ENCODE measurements at regions not wholly inside any gene's neighbourhood (a gene's known extent, or its start where the extent isn't known, plus 50 kb on each side); places are given as distances from the start of the nearest gene placed in this dataset.

DNA sequence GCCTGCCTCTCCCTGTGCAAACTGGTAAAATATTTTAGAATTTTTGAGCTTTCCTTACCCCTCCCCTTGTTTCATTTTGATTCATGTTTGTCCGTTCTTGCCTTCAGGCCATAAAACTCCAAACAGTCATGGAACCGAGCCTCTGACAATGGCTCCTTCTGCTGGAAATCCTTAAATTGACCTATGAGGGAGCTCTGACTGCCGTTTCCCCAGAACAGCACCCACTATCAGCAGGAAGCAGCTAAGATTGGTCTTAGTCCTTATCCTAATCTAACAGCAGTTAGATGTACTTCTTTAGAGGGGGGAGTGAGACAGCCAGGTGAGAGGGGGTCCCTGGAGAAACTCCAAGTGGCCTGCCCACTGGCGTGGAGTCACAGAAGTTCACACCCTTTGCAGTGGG, 106.7 kb downstream of the FAM174A start:
- H3K4me3 ChIP-seq (replicated peaks in 1 of 2; ENCODE audit: low read depth in 2 of 2, low read length in 2 of 2), result no peak overlapping the region
- DNase-seq (ENCODE audit: low read depth in 2 of 2), result no peak
- TF ChIP-seq, protein P1, sequence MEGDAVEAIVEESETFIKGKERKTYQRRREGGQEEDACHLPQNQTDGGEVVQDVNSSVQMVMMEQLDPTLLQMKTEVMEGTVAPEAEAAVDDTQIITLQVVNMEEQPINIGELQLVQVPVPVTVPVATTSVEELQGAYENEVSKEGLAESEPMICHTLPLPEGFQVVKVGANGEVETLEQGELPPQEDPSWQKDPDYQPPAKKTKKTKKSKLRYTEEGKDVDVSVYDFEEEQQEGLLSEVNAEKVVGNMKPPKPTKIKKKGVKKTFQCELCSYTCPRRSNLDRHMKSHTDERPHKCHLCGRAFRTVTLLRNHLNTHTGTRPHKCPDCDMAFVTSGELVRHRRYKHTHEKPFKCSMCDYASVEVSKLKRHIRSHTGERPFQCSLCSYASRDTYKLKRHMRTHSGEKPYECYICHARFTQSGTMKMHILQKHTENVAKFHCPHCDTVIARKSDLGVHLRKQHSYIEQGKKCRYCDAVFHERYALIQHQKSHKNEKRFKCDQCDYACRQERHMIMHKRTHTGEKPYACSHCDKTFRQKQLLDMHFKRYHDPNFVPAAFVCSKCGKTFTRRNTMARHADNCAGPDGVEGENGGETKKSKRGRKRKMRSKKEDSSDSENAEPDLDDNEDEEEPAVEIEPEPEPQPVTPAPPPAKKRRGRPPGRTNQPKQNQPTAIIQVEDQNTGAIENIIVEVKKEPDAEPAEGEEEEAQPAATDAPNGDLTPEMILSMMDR (IDR thresholded peaks at IDR 0.05; ENCODE audit: low read depth, low read length), result no peak

DNA sequence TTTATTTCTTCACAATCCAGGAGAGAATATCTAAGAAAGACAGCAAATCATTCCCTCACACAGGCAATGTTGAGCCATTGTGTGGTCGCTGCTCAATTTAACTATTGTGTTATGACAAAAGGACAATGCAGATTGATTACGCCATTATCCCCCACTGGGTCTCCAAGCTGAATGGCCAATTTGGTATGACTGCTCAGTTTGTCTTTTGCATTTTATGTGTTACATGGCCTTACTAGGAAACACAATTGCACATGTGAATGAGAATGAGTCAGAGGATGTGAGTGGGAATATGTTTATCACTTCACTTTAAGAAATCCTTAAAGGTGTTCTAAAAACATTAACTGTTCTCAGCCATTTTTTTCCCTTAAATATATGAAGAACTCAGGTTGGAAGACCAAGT, 108.3 kb downstream of the FAM174A start:
- no peak overlapping the region for H3K4me3 ChIP-seq (replicated peaks in 1 of 2; ENCODE audit: low read depth in 2 of 2, low read length in 2 of 2)
- TF ChIP-seq, protein P1 (IDR thresholded peaks at IDR 0.05; ENCODE audit: low read depth, low read length), result no peak
- DNase-seq (ENCODE audit: low read depth in 2 of 2), result peak; percentile 16 to 68

DNA sequence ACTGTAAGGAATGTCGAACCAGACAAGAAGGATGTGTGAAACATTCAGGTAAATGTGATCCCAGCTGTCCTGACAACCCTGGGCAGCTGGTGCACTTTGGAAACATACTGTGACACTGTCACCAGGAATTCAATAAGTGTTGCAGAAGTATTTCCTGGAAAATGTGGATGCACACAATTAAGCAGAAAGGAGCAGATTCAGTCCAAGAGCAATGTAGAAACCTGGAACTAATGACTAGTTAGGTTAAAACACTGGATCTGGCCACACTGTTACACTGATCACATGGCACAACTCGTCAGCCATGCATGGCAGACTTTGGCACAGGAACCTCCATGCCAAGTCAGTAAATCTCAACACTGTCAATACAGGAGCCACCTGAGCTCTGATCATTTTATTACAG, 109.0 kb downstream of the FAM174A start:
- peak in 1 of 2 donors; percentile 7 for DNase-seq (ENCODE audit: low read depth in 2 of 2)
- TF ChIP-seq, protein P1 (IDR thresholded peaks at IDR 0.05; ENCODE audit: low read depth, low read length), result no peak
- no peak overlapping the region for H3K4me3 ChIP-seq (replicated peaks in 1 of 2; ENCODE audit: low read depth in 2 of 2, low read length in 2 of 2)

DNA sequence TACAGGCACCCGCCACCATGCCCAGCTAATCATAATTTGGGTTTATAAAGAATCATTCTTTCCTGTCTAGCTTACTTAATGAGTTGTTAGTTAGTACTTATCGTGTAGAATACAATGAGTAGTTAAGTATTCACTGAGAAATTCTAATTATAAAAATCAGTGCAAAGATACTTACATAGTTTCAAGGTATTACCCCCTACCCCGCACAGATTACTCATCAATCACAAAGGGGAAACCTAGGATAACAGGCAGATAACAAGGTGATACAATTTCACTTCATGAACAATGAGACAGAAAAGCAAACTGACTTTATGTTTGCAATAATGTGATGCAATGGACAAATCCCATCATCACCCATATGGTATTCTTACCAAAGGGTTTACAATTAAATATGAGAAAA, 109.6 kb downstream of the FAM174A start:
- no peak overlapping the region for H3K4me3 ChIP-seq (replicated peaks in 1 of 2; ENCODE audit: low read depth in 2 of 2, low read length in 2 of 2)
- no peak for DNase-seq (ENCODE audit: low read depth in 2 of 2)
- TF ChIP-seq, protein P1 (IDR thresholded peaks at IDR 0.05; ENCODE audit: low read depth, low read length), result no peak

DNA sequence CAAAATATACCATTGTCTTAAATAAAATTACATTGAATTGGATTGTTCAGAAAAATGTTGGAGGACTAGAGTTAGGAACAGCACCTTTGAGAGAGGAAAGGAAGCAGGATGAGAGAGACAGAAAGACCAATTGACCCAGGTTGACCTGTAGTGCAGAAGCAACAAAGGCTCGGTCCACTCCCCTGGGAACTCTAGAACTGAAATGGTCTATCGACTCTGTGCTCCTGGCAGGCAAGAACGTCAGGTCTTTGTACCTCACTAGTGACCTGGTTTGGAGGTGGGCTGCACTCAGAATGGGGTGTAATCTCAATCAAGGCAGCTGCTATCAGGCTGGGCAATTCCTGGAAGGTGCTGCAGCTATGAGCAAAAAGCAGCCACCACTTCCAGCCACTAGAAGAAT, 110.8 kb downstream of the FAM174A start:
- TF ChIP-seq, protein P1 (IDR thresholded peaks at IDR 0.05; ENCODE audit: low read depth, low read length), result no peak
- no peak for DNase-seq (ENCODE audit: low read depth in 2 of 2)

DNA sequence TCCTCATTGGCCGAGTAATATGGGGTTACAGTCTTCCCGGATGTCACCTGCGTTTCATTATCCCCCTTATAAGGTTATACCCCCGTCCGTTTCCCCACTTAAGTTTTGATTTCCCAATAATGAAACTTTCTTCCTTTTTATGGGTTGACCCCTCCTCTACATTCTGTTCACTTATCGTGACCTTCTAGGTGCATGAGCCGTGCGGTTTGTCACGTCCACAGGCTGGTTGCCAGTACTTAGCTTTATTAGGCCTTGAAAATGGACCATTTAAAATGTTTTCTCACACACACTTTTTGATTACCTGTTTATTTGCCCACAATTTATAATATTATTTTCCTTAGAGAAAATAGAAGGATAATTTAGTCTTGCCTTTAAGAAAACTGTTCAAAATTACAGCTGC, 111.5 kb downstream of the FAM174A start:
- DNase-seq (ENCODE audit: low read depth in 2 of 2), result no peak

More for the DNA sequence above, 110.8 kb downstream of the FAM174A start:
- H3K4me3 ChIP-seq (replicated peaks in 1 of 2; ENCODE audit: low read depth in 2 of 2, low read length in 2 of 2), result no peak overlapping the region

More for the DNA sequence above, 111.5 kb downstream of the FAM174A start:
- TF ChIP-seq, protein P1 (IDR thresholded peaks at IDR 0.05; ENCODE audit: low read depth, low read length), result no peak
- H3K4me3 ChIP-seq (replicated peaks in 1 of 2; ENCODE audit: low read depth in 2 of 2, low read length in 2 of 2), result no peak overlapping the region

All from cardiac fibroblast (primary cell).